Activated CD8-positive, alpha-beta memory T cell treated with anti-CD3 and anti-CD28 coated beads, Interleukin-2, amount 10 ng/mL, durations not matched to agents 7 days and 5 days (primary cell): ENCODE measurements at regions not wholly inside any gene's neighbourhood (a gene's known extent, or its start where the extent isn't known, plus 50 kb on each side); places are given as distances from the start of the nearest gene placed in this dataset.

Experiments used
- ATAC-seq: fragments of 150-1000 bp; cut with Tn5 transposase; one replicate; pipeline ENCODE4 v1.10.0; 2021; ENCODE audit warnings: moderate library complexity
- CTCF ChIA-PET: fragments of 350-600 bp; sonication (Branson Sonifier 250); formaldehyde crosslinking; loops from one replicate; lab custom pipeline; 2021; ENCODE audit warnings: antibody characterized with exemption; lab: Charles Lee
- DNase-seq: peaks from one replicate; pipeline ENCODE4 v3.0.0-alpha.2; 2020
- H3K27ac Mint-ChIP-seq: one replicate; pipeline ENCODE4 v1.8.0; 2021; ENCODE audit warnings: mild to moderate bottlenecking, mixed read lengths
- H3K27me3 Mint-ChIP-seq: one replicate; pipeline ENCODE4 v1.8.0; 2021; ENCODE audit warnings: mixed read lengths
- H3K36me3 Mint-ChIP-seq: one replicate; pipeline ENCODE4 v1.8.0; 2021; ENCODE audit warnings: mild to moderate bottlenecking, mixed read lengths
- H3K4me1 Mint-ChIP-seq: one replicate; pipeline ENCODE4 v1.8.0; 2021; ENCODE audit warnings: mixed read lengths
- H3K4me3 Mint-ChIP-seq: one replicate; pipeline ENCODE4 v1.8.0; 2021; ENCODE audit warnings: mild to moderate bottlenecking, moderate library complexity, mixed read lengths
- H3K9me3 Mint-ChIP-seq: one replicate; pipeline ENCODE4 v1.8.0; 2022; ENCODE audit warnings: low read depth, mixed read lengths

DNA sequence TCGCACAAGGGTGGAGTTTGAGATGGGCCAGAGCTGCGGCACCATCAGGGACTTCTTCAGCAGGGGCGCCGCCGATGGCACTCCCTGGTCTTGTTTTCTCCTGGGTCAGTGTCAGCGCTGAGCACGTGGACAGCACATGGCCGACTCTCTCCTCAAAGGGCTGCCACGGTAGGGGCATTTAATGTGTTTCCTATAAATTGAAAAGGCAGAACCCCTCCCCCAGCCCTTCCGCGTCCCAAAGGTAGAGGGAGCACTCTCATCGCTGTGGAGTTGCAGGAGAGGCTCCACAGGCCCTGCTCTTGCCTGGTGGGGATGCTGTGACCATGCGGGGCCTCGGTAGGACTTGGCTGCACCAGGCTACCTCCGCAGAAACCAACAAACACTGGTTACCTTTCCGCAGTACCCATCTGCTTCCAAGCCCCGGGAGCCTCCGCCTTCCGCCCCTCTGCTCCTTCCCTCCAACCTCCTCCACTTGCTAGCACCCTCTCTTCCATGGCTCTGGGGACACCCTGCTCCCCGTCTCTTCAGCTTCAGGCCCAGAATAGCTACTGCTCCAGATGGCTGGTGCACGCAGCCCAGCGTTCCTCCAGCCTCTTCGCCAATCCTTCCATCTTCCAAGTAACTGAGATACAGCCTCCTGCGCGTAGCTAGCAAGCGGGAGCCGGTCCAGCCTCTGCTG is 166.3 kb upstream of the ADCY1 start:
- peaks cover 4% of the 10 kb centered on the region for H3K9me3 Mint-ChIP-seq
- H3K27me3 Mint-ChIP-seq, result peaks cover 20% of the 10 kb centered on the region
- no peak overlapping the region for H3K27ac Mint-ChIP-seq
- CTCF ChIA-PET, result no interaction called here
- H3K4me3 Mint-ChIP-seq, result no peak overlapping the region
- H3K4me1 Mint-ChIP-seq, result peaks cover 7% of the 10 kb centered on the region
- H3K36me3 Mint-ChIP-seq, result peaks cover 4% of the 10 kb centered on the region
- no peak for DNase-seq
- ATAC-seq, result no peak

DNA sequence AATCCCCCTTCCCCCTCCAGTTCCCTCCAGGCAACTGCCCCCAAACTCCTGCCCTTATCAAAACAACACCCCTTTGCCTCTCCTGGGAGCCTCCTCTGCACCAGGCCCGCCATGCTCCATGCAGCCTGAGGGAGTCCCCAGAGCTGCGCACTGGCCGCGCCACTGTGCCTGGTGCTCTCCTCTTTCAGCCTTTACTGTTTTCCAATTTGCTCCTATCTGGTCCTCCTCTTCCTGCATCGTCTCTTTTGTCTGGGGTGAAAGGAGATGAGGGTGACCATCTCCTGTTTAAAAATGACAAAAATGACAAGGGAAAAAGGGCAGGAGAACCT is 165.8 kb upstream of the ADCY1 start:
- CTCF ChIA-PET, result no interaction called here
- peaks cover 18% of the 10 kb centered on the region for H3K27me3 Mint-ChIP-seq
- H3K4me1 Mint-ChIP-seq, result peaks cover 4% of the 10 kb centered on the region
- ATAC-seq (no peak), DNase-seq (no peak)
- no peak overlapping the region for H3K4me3 Mint-ChIP-seq
- H3K27ac Mint-ChIP-seq, result no peak overlapping the region
- H3K9me3 Mint-ChIP-seq, result peaks cover 4% of the 10 kb centered on the region
- H3K36me3 Mint-ChIP-seq, result peaks cover 3% of the 10 kb centered on the region

DNA sequence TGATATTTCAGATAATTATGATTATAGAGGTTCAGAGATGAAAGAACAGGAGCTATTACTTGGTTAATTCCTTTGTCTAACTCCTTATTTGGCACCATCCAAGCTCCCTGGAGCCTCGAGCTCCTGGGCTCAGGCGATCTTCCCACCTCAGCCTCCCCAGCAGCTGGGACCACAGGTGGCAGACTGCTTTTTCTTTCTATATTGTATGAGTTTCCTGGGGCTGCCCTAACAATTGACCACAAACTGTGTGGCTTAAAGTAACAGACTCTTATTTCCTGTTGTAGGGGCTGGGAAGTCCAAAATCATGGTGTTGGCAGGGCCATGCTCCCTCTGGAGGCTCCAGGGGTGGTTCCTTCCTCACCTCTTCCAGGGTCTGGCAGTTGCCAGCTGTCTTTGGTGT is 163.3 kb upstream of the ADCY1 start:
- DNase-seq (no peak), ATAC-seq (no peak)
- Mint-ChIP-seq H3K27ac (no peak overlapping the region), H3K4me1 (no peaks in the 10 kb centered on the region), H3K36me3 (no peaks in the 10 kb centered on the region), H3K4me3 (no peak overlapping the region), H3K9me3 (no peaks in the 10 kb centered on the region), H3K27me3 (peaks cover 4% of the 10 kb centered on the region)
- CTCF ChIA-PET, result no interaction called here

DNA sequence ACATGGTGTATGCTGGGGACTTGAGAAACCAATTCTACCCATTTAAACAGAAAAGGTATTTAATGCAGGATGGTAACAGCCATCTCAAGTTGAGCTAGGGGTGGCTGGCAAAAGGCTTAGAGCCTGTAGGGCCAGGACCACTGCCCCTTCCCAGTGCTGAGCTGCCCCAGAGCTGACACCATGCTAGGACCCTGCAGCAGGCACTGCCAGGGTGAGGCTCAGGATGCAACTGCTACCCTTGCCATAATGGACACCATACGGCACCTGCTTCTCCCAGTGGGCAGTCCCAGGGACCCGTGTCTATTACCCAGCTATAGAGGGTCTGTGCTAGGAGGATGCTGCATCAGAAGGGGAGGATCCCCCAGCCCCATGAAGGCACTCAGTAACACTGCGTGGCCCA is 160.7 kb upstream of the ADCY1 start:
- CTCF ChIA-PET, result no interaction called here
- H3K27me3 Mint-ChIP-seq, result peaks cover 14% of the 10 kb centered on the region
- H3K36me3 Mint-ChIP-seq, result no peaks in the 10 kb centered on the region
- ATAC-seq (no peak), DNase-seq (no peak)
- peaks cover 6% of the 10 kb centered on the region for H3K4me1 Mint-ChIP-seq
- H3K4me3 Mint-ChIP-seq, result no peak overlapping the region
- no peak overlapping the region for H3K27ac Mint-ChIP-seq
- no peaks in the 10 kb centered on the region for H3K9me3 Mint-ChIP-seq

DNA sequence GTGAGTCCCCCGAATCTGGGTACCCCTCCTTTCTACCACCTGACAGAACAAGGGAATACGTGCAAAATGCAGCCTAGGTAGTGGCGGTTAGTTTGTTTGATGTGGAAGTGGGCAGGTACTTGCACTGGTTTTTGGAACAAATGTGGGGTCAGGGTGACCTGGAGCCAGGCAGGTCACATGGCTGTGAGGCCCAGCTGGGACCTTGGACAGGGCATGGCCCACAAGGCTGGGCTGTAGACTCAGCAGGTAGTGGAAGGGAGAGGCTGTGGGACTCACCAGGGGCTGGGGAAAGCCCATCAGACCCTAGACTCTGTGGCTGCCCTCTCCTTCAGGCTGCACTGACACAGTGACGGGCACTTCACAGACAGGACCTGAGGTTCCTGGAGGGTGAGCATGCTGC is 159.9 kb upstream of the ADCY1 start:
- ATAC-seq, result no peak

DNA sequence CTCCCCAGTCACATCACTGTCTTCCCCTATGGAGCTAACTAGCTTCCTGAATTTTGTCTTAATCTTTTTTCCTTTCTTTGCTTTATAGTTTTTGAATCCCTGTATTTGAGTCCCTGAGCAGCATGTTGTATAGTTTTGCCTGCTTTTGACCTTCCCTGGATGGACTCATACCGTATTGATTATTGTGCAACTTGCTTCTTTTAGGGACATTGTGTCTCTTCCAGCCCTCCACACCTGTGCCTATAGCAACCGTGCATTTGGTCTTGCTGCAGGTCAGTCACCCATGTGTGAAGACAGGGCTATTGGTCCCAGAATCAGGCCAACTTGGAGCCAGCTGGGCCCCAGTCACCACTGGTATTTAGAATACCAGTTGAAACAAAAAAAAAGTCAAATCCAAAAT is 158.9 kb upstream of the ADCY1 start:
- H3K4me1 Mint-ChIP-seq, result peaks cover 6% of the 10 kb centered on the region
- no peak overlapping the region for H3K27ac Mint-ChIP-seq
- no peaks in the 10 kb centered on the region for H3K9me3 Mint-ChIP-seq
- ATAC-seq (no peak), DNase-seq (no peak)
- no peak overlapping the region for H3K4me3 Mint-ChIP-seq
- CTCF ChIA-PET, result interaction anchor here (0.8 kb wide), 1 partner anchor 8 kb away, joined by 3 read pairs; no protein-coding TSS in a partner anchor
- H3K27me3 Mint-ChIP-seq, result peaks cover 16% of the 10 kb centered on the region
- no peaks in the 10 kb centered on the region for H3K36me3 Mint-ChIP-seq

More for the DNA sequence above, 159.9 kb upstream of the ADCY1 start:
- Mint-ChIP-seq H3K4me1 (peaks cover 6% of the 10 kb centered on the region), H3K36me3 (no peaks in the 10 kb centered on the region), H3K4me3 (no peak overlapping the region), H3K27ac (no peak overlapping the region), H3K27me3 (peaks cover 14% of the 10 kb centered on the region), H3K9me3 (no peaks in the 10 kb centered on the region)
- no peak for DNase-seq
- CTCF ChIA-PET, result interaction anchor here (0.8 kb wide), 1 partner anchor 9 kb away, joined by 3 read pairs; no protein-coding TSS in a partner anchor

DNA sequence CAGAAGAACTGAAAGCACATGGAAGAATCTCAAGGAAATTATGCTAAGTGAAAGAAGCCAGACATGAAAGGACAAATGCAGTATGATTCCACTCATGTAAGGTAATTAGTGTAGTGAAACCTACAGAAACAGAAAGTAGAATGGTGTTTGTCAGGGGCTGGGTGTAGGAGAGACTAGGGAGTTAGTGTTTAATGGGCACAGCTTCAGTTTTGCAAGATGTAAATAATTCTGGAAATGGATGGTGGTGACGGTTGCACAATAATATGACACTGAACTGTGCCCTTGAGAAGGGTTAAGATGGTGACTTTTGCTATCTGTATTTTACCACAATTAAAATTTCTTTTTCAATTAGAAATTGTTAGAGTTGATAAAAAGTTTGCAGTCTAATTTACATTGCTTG is 157.3 kb upstream of the ADCY1 start:
- H3K4me3 Mint-ChIP-seq, result no peak overlapping the region
- no peaks in the 10 kb centered on the region for H3K9me3 Mint-ChIP-seq
- ATAC-seq (no peak), DNase-seq (no peak)
- CTCF ChIA-PET, result no interaction called here
- H3K27me3 Mint-ChIP-seq, result peaks cover 27% of the 10 kb centered on the region
- H3K36me3 Mint-ChIP-seq, result no peaks in the 10 kb centered on the region
- no peak overlapping the region for H3K27ac Mint-ChIP-seq
- peaks cover 6% of the 10 kb centered on the region for H3K4me1 Mint-ChIP-seq

DNA sequence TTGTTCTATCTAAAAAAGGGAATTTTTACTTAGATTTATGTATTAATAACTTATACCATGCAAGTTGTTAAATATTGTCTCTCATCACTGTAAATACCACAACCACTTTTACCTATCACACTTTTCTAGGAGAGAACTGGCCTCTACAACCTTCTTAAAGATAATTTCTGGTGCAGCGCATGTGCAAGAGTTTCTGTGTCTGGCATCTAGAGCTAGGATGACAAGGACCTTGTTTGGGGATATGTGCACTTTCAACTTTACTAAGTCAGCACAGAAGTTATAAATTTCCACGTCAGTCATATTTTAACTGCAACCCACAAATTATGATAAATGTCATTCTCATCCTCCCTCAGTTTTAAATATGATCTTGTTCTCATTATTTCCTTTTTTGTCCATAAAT is 156.9 kb upstream of the ADCY1 start:
- no peak overlapping the region for H3K4me3 Mint-ChIP-seq
- DNase-seq, result no peak
- ATAC-seq, result no peak
- H3K4me1 Mint-ChIP-seq, result peaks cover 6% of the 10 kb centered on the region
- H3K27ac Mint-ChIP-seq, result no peak overlapping the region
- CTCF ChIA-PET, result no interaction called here
- H3K9me3 Mint-ChIP-seq, result no peaks in the 10 kb centered on the region
- peaks cover 28% of the 10 kb centered on the region for H3K27me3 Mint-ChIP-seq
- no peaks in the 10 kb centered on the region for H3K36me3 Mint-ChIP-seq

DNA sequence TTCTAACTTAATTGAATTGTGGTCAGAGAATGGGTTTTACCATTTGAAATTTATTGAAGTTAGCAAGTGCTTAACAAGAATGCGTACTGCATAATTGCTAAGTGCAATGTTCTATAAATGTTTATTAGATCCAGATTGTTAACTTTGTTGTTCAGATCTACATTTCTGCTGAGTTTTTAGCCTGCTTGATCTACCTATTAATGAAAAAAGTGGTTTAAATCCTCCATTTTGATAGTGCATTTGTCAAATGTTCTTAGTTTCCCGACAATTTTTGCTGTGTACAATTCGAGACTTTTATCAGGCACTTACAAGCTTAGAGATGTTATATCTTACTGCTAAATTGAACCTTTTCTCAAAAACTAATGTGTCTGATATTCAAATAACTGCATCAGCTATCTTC is 156.4 kb upstream of the ADCY1 start:
- Mint-ChIP-seq H3K4me3 (no peak overlapping the region), H3K4me1 (peaks cover 6% of the 10 kb centered on the region)

DNA sequence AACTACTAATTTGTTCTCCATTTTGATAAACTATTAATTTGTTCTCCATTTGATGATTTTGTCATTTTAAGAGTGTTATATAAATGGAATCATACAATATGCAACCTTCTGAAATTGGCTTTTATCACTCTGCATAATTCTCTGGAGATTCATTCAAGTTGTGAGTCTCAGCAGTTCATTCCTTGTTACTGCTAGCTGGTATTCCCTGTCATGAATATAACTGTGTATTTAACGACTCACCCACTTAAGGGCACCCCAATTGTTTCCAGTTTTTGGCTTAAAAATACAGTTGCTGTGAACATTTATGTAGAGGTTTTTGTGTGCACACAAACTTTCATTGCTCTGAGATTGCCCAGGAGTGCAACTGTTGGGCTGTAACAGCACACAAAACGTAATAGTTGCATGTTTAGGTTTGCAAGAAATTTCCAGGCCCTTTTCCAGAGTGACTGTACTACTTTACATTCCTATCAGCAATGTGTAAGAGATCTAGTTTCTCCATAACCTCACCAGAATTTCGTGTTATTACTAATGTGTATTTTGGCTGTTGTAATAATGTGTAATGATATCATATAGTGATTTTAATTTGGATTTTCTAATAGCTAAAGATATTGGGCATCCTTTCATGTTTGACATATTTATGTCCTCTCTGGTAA is 153.2 kb upstream of the ADCY1 start:
- peaks cover 36% of the 10 kb centered on the region for H3K27me3 Mint-ChIP-seq
- no peak for ATAC-seq
- no peaks in the 10 kb centered on the region for H3K36me3 Mint-ChIP-seq
- no peak overlapping the region for H3K4me3 Mint-ChIP-seq
- no peaks in the 10 kb centered on the region for H3K9me3 Mint-ChIP-seq
- H3K4me1 Mint-ChIP-seq, result peaks cover 6% of the 10 kb centered on the region
- no peak for DNase-seq
- CTCF ChIA-PET, result no interaction called here
- no peak overlapping the region for H3K27ac Mint-ChIP-seq

More for the DNA sequence above, 156.4 kb upstream of the ADCY1 start:
- no peaks in the 10 kb centered on the region for H3K9me3 Mint-ChIP-seq
- ATAC-seq, result no peak
- DNase-seq, result no peak
- no peak overlapping the region for H3K27ac Mint-ChIP-seq
- no peaks in the 10 kb centered on the region for H3K36me3 Mint-ChIP-seq
- CTCF ChIA-PET, result no interaction called here
- peaks cover 30% of the 10 kb centered on the region for H3K27me3 Mint-ChIP-seq

DNA sequence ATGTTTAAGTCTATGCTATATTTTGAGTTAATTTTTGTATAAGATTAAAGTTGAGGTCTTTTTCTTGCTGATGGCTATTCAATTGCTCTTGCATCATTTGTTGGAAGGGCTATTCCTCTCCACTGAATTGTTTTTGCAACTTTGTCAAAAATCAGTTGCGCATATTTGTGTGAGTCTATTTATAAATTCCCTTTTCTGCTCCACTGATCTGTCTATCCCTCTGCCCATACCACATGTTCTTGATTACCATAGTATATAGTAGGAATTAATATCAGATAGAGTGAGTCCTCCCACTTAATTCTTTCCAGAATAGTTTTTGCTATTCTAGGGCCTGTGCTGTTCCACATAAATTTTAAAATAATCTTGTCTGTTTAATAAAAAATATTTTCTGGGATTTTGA is 152.4 kb upstream of the ADCY1 start:
- Mint-ChIP-seq H3K4me3 (no peak overlapping the region), H3K9me3 (no peaks in the 10 kb centered on the region), H3K27ac (no peak overlapping the region), H3K36me3 (no peaks in the 10 kb centered on the region), H3K27me3 (peaks cover 33% of the 10 kb centered on the region), H3K4me1 (peaks cover 4% of the 10 kb centered on the region)
- CTCF ChIA-PET, result no interaction called here
- DNase-seq, result no peak
- ATAC-seq, result no peak

DNA sequence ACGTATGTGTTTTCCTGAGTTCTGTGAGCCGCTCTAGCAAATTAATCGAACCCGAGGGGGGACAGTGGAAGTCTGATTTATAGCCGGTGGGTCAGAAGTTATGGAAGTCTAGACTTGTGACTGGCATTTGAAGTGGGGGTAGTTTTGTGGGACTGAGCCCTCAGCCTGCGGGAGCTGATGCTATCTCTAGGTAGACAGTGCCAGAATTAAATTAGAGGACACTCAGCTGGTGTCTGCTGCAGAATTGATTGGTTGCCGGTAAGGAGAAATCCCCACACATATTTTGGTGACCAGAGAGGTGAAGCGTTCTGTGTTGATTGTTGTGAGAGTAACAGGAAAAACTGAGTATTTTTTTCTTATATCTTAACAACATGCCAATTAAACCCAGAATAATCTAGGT is 143.8 kb upstream of the ADCY1 start:
- CTCF ChIA-PET, result no interaction called here
- no peaks in the 10 kb centered on the region for H3K9me3 Mint-ChIP-seq
- no peak overlapping the region for H3K4me3 Mint-ChIP-seq
- no peaks in the 10 kb centered on the region for H3K36me3 Mint-ChIP-seq
- H3K27ac Mint-ChIP-seq, result no peak overlapping the region
- H3K4me1 Mint-ChIP-seq, result no peaks in the 10 kb centered on the region
- H3K27me3 Mint-ChIP-seq, result peaks cover 19% of the 10 kb centered on the region
- DNase-seq, result no peak
- ATAC-seq, result no peak

DNA sequence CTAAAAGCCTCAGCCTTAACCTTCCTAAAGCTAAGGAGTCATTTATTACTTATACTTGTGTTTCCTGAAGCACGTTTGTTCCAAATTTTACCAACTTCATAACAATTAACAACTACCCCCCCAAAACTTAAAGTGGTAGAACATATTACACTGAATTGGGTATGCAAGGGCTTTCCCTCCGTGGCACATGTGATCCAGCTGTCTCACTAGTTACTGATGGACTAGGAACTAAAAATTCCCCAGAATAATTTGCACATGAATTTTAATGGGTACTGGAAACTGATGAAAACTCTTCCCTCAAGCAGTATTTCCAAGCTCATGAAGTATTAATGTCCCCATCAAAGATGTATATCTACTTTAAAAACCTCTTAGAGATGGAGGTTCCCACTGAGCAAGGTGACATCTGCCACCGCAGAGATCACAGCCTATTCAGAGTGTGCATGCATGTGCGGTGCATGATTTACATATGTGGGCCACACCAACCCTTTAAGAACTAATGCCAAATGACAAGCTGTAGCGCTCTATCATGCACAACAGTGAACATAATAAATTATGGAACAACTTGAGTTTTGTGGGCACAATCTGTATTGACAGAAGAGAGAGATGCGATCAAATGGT is 139.9 kb upstream of the ADCY1 start:
- Mint-ChIP-seq H3K4me3 (no peak overlapping the region), H3K9me3 (no peaks in the 10 kb centered on the region), H3K27me3 (peaks cover 24% of the 10 kb centered on the region), H3K36me3 (no peaks in the 10 kb centered on the region), H3K27ac (no peak overlapping the region), H3K4me1 (no peaks in the 10 kb centered on the region)
- DNase-seq (no peak), ATAC-seq (no peak)
- CTCF ChIA-PET, result no interaction called here

DNA sequence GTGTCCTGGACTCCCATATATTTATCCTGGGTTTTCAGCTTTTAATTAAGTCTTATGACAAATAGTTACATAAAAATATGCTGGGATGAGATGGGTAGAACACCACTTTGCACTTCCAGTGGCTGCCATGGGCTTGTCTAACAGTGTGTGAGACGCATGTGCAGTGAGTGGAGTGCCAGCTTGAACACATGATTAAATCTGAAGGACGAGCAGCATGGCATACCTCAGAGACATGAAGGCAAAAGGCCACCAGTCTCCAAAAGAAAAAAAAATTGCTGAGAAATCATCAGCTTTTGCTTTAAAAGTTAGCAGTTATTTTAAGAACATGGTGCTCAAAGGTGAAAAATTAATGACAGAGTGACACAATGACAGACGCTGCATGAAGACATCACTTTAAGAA is 139.0 kb upstream of the ADCY1 start:
- H3K36me3 Mint-ChIP-seq, result no peaks in the 10 kb centered on the region
- H3K9me3 Mint-ChIP-seq, result no peaks in the 10 kb centered on the region
- H3K4me3 Mint-ChIP-seq, result no peak overlapping the region
- ATAC-seq, result no peak
- peaks cover 29% of the 10 kb centered on the region for H3K27me3 Mint-ChIP-seq
- DNase-seq, result no peak
- no peaks in the 10 kb centered on the region for H3K4me1 Mint-ChIP-seq
- CTCF ChIA-PET, result no interaction called here
- no peak overlapping the region for H3K27ac Mint-ChIP-seq
